B cell (primary cell): ENCODE measurements at regions not wholly inside any gene's neighbourhood (a gene's known extent, or its start where the extent isn't known, plus 50 kb on each side); places are given as distances from the start of the nearest gene placed in this dataset.

Experiments used
- CTCF ChIP-seq: fragments of 200-600 bp; IDR thresholded peaks from one replicate; pipeline ENCODE4 v1.8.0; 2022; ENCODE audit warnings: antibody characterized with exemption, mild to moderate bottlenecking
- EZH2 ChIP-seq: IDR thresholded peaks from 2 replicates; pipeline ENCODE4 v1.6.1; 2012; ENCODE audit warnings: borderline replicate concordance, low read depth, mild to moderate bottlenecking, moderate library complexity, low read length; ENCODE audit not compliant: insufficient read depth, poor library complexity, severe bottlenecking

GRCh38 chr12:34398366-34398705 lies 376.0 kb downstream of the ALG10 start:
- TF ChIP-seq CTCF: no peak
- TF ChIP-seq EZH2: no peak
